Gastrocnemius medialis (tissue), 4 donors: ENCODE measurements at regions not wholly inside any gene's neighbourhood (a gene's known extent, or its start where the extent isn't known, plus 50 kb on each side); places are given as distances from the start of the nearest gene placed in this dataset.

Experiments used
- POLR2A ChIP-seq, 2 donors: fragments of 450-650 bp; IDR thresholded peaks; one replicate each; pipeline ENCODE4 v1.6.1; 2017; ENCODE audit warnings: antibody characterized with exemption in 2 of 2, mild to moderate bottlenecking in 2 of 2, moderate library complexity in 2 of 2
- TF ChIP-seq, protein P1 (sequence below), 5 experiments: fragments of 450-650 bp in 3 of 5; fragments of 200-600 bp in 2 of 5; sonication (generic) in 2 of 5; IDR thresholded peaks in 4 of 5; conservative IDR thresholded peaks in 1 of 5; 1 replicate in 4 of 5; 2 replicates in 1 of 5; pipeline ENCODE4 v1.5.1; 2016 to 2019; ENCODE audit warnings: antibody characterized with exemption in 5 of 5, mild to moderate bottlenecking in 3 of 5, moderate library complexity in 3 of 5

DNA sequence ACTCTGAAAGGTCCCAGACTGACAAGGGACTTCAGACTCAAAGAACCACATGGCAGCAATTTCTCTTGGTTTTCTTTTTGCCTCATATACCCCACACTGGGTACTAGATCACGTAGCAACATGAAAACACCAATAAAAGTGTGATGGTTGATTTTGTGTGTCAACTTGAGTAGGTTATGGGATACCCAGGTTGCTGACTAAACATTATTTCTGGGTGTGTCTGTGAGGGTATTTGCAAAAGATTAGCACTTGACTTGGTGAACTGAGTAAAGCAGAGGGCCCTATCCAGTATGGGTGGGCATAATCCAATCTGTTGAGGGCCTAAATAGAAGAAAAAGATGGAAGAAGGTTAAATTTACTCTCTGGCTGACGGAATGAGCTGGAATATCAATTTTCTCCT lies 53.8 kb upstream of the ZNF618 start:
- TF ChIP-seq, protein P1, sequence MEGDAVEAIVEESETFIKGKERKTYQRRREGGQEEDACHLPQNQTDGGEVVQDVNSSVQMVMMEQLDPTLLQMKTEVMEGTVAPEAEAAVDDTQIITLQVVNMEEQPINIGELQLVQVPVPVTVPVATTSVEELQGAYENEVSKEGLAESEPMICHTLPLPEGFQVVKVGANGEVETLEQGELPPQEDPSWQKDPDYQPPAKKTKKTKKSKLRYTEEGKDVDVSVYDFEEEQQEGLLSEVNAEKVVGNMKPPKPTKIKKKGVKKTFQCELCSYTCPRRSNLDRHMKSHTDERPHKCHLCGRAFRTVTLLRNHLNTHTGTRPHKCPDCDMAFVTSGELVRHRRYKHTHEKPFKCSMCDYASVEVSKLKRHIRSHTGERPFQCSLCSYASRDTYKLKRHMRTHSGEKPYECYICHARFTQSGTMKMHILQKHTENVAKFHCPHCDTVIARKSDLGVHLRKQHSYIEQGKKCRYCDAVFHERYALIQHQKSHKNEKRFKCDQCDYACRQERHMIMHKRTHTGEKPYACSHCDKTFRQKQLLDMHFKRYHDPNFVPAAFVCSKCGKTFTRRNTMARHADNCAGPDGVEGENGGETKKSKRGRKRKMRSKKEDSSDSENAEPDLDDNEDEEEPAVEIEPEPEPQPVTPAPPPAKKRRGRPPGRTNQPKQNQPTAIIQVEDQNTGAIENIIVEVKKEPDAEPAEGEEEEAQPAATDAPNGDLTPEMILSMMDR (IDR thresholded peaks at IDR 0.05 in 4 of 5, conservative IDR thresholded peaks at IDR 0.05 in 1 of 5): no peak
- TF ChIP-seq POLR2A (IDR thresholded peaks at IDR 0.05): no peak
